ENCODE measurements at regions not wholly inside any gene's neighbourhood (a gene's known extent, or its start where the extent isn't known, plus 50 kb on each side); places are given as distances from the start of the nearest gene placed in this dataset.
"Not testable (repeated sequence)": the region's sequence is repeated elsewhere in the genome, so short reads cannot be mapped to it uniquely, and the experiment has no call there.

DNA sequence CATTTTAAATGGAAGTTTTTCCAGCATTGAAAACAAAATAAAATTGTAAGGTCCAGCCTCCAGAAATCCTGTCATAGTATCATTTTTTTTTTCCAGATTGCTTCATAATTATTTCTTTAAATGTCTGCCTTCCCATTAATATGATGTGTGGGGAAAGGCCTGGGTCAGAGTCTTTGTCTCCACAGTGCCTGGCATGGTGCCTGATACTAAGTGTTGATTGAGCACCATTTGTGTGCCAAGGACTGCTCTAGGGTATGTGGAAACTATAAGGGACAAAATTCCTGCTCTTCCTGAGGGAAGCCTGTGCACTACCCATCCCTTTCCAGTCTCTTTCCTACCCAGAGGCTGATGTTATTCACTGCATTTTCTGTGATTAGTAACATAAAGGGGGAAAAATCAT is 53.1 kb upstream of the BEND4 start:
- intact Hi-C loops (cut with micrococcal nuclease) = no loop called here

- intact Hi-C loops (cut with micrococcal nuclease) = no loop called here
These were observed 64.2 kb upstream of the BEND4 start for GRCh38 chr4:42216664-42217063.

DNA sequence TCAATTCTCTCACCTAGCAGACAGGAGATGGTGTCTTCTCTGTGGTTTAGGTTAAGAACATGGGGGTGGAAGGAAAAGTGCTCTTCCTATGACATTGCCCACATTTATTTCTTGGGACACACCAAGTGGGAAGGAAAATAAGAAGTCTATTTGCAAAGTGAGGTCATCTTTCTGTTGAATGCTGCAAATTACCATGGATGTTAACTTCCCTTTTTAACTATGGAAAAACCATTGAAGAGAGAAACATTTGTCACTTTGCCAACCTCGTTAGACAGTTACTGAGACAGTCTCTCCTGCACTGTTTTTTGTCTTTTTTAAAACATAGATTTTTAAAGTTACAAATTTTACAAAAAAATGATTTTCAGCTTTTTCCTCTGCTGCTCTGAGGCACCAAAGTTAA is 72.8 kb upstream of the BEND4 start:
- intact Hi-C loops (cut with micrococcal nuclease) = no loop called here

DNA sequence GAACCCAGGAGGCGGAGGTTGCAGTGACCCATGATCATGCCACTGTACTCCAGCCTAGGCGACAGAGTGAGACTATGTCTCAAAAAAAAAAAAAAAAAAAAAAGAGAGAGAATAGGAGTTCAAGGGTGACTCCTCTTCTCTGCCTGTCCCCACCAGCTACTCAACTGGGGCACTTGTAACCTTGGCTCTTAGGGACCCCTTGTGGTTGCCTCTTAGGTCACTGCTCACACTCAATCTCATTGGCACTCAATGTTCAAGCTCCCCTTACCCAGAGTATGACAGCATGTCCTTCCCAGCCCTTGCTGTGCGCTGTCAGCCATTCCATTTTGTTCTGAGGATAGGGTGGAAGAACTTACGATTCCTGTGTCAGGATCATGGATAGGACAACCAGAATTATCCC is 82.4 kb upstream of the BEND4 start:
- intact Hi-C loops (cut with micrococcal nuclease) = no loop called here

DNA sequence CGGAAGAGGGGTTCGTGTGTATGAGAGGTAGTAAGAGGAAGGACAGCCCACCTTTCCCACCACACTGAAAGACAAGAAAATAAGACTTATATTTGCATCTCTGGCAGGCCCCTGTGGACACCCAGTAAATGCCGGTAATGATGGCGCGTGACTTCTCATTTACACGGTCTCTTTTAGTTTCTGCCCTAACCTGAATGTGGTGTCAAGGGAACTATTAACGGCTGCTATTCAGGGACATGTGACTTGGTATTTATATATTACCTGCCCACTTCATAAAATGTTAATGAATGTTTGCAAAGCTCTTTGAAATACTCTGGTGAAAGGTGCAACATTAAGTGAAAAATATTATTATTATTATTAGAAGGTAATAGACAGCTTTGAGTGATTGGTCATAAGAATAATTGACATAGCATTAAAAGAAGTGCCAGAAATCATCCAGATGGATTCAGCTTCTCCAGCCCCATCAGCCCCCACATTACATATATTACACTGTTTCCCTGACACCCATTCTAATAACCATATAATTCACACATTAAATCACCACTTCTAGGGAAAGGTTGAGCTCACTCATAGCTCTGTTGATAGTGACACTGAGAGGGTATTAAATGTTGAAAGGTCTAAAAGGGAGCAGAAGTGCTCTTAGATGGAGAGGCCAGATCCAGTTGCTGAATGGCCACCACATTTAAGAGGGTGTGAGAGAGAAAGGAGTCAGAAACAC is 83.0 kb upstream of the BEND4 start:
- intact Hi-C loops (cut with micrococcal nuclease) = no loop called here

DNA sequence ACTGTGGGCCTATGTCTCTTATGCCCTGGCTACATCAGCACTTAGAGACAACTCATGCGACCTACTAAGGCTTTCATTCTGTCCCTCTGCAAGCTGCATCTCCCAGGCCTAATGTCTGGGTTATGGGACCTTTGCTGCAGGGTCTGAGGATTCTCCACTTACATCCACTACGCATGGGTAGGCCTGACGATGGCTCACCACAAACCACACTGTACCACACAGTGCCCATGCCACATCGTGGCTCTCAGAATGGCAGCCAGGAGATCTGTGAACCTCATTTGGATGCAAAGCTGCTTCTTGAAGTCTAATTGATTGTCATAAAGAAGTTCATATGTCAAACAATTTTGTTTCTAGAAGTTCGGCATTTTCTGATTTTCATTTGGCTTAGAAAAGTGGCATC is 84.6 kb upstream of the BEND4 start:
- intact Hi-C loops (cut with micrococcal nuclease) = no loop called here

DNA sequence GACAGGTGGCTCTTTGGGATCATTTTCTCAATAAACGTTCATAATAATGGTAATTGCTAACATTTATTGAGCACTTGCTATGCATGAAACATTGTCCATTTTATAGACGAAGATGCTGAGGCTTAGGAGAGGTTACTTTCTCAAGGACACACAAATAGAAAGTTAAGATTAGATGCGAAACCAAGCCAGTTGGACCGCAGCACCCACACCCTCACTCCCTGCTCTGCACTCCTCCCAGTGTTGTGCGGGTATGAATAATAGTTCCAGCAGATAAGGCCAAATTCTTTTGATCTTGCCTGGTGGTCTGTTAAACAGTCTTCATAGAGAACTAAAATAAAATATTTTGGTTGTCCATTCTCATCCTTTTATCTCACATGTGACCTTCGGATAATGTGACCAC is 85.0 kb upstream of the BEND4 start:
- intact Hi-C loops (cut with micrococcal nuclease) = no loop called here

GRCh38 chr4:42248972-42249371 is 96.5 kb upstream of the BEND4 start:
- intact Hi-C loops (cut with micrococcal nuclease) = no loop called here

DNA sequence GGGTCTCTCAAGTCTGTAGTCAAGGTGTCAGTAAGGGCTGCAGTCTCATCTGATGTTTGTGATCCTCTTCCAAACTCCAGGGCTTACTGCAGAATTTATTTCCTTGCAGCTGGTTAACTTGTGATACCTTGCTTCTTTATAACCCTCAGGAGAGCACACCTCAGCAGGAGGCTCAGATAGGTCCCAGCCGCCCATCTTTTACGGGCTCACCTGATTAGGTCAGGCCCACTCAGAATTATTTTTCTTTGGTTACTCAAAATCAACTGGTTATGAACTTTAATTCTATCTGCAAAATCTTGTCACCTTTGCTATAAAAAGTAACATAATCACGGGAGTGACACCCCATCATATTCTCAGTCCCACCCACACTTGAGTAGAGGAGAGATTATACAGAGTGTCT is 99.9 kb upstream of the BEND4 start:
- intact Hi-C loops (cut with micrococcal nuclease) = no loop called here

DNA sequence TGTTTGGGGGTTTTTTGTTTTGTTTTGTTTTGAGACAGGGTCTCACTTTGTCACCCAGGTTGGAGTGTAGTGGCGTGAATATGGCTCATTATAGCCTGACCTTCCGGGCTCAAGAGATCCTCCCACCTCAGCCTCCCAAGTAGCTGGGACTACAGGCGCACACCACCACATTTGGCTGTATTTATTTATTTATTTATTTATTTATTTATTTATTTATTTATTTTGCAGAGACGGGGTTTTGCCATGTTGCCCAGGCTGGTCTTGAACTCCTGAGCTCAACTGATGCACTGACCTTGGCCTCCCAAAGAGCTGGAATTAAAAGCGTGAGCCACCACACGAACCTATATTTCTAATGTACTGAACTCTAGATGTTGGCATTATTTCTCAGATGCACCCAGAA is 105.2 kb upstream of the BEND4 start:
- intact Hi-C loops (cut with micrococcal nuclease) = not testable (repeated sequence)

GRCh38 chr4:42262701-42263490 is 110.4 kb upstream of the BEND4 start:
- intact Hi-C loops (cut with micrococcal nuclease) = no loop called here

DNA sequence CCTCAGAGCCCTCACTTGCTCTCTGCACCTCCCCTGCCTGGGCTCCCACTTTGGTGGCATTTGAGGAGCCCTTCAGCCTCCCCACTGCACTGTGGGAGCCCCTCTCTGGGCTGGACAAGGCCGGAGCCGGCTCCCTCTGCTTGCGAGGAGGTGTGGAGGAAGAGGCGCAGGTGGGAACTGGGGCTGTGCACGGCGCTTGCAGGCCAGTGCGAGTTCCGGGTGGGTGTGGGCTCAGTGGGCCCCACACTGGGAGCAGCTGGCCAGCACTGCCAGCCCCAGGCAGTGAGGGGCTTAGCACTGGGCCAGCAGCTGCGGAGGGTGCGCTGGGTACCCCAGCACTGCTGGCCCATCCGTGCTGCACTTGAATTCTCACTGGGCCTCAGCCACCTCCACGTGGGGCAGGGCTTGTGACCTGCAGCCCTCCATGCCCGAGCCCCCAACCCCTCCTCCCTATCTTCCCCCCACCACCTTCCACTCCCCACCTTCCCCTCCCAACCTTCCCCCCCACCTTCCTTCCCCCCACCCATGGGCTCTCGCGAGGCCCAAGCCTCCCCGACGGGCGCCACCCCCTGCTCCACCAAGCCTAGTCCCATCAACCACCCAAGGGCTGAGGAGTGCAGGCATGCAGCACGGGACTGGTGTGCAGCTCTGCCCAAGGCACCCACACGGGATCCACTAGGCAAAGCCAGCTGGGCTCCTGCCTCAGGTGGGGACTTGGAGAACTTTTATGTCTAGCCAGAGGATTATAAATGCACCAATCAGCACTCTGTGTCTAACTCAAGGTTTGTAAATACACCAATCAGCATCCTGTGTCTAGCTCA is 113.5 kb upstream of the BEND4 start:
- intact Hi-C loops (cut with micrococcal nuclease) = no loop called here

DNA sequence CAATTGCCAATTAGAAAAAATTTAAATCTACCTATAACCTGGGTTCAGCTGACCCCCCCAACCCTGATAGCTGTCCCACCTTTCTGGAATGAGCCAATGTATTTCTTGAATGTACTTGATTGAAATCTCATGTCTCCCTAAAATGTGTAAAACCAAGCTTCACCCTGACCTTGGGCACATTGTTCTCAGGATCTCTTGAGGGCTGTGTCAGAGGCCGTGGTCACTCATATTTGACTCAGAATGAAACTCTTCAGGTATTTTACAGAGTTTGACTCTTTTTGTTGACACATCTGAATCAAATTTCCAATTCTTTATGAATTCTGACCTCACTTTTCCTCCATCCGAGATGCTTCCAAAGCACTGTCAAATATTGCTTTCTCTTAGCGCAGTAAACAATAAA is 115.3 kb upstream of the BEND4 start:
- intact Hi-C loops (cut with micrococcal nuclease) = no loop called here

GRCh38 chr4:42268824-42269223 is 116.4 kb upstream of the BEND4 start:
- intact Hi-C loops (cut with micrococcal nuclease) = no loop called here

DNA sequence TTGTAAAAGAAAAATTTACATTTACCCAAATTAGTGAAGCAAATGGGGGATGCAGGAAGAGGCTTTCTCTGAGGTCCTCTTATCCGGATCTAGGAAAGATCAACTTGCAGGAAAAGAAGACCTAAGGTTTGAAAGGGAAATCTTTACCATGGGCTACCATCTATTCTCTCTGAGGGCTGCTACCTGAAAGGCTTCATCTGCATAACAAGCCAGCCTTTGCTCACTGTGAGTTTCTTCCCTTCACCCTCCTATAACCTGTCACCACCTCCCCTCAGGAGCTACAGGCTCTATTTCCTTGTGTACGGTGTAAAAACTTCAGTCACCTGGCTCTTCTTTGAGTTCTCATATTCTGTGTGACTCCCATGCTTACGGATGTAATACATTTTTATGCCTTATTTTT is 118.6 kb upstream of the BEND4 start:
- intact Hi-C loops (cut with micrococcal nuclease) = no loop called here

GRCh38 chr4:42277291-42277690 is 120.0 kb upstream of the SHISA3 start:
- intact Hi-C loops (cut with micrococcal nuclease) = no loop called here

GRCh38 chr4:42278709-42279324 is 118.5 kb upstream of the SHISA3 start:
- intact Hi-C loops (cut with micrococcal nuclease) = no loop called here

DNA sequence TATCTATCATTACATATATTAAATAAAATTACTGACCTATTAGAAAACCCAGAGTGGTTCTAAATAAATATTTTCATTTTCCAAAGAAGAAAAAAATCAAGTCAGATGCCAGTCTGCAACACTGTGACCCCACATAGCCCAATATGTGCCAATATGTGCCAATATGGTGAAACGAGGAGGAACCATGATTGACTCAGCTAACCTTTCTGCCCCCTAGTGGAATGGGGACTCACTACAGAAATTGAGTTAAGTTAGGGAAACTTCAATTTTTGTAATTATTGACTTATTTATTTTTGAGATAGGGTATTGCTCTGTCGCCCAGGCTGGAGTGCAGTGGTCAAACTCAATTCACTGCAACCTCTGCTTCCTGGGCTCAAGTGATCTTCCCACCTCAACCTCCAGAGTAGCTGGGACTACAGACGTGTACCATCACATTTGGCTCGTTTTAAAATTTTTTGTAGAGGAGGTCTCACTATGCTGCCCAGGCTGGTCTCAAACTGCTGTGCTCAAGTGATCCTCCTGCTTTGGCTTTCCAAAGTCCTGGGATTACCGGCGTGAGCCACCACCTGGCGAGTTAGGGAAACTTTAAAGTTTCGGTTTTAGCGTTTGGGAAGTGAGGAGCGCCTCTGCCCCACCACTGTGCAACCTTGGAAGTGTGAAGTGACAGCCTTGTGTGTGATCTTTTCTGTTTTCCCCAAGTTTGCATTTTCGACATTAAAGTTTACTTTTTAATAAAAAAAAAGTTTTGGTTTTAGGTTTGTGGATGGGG is 116.8 kb upstream of the SHISA3 start:
- intact Hi-C loops (cut with micrococcal nuclease) = loop anchor here (5.0 kb wide), 1 partner anchor 587 kb away; no protein-coding TSS in a partner anchor

DNA sequence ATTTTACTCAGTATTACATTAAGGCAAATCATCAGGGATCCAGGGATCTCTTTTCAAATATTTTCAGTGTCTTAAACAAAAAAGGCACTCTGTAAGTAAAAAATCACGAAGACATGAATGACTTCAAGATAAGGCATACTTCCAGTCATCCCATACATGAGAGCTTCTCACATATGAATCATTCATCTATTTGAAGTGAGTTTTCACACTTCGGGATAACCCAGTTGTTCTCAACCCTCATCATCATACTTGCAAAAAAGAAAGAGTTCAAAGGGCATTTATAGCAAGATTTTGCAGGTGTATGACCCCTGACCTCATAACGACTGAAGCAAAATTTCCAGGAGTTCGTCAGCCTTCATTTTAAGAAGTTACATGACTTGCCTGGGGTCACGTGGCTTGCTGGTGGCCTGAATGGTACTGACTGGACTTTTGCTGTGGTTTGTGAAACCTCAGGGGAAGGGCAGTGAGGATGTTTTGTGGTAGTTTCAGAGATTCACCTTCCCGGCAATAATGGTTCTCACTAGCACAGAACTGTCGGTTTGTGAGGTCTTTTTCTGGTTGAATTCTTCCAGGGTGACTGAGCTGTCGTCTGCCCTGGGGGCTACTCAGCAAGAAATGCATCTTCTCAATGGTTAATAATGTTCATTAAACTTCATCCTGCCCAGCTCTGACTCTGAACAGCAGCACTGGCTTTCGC is 115.8 kb upstream of the SHISA3 start:
- intact Hi-C loops (cut with micrococcal nuclease) = loop anchor here (1.0 to 5.0 kb wide), 2 partner anchors 239 to 586 kb away; no protein-coding TSS in a partner anchor
